DOHH2 (cell line): ENCODE measurements at regions not wholly inside any gene's neighbourhood (a gene's known extent, or its start where the extent isn't known, plus 50 kb on each side); places are given as distances from the start of the nearest gene placed in this dataset.

Source experiments
- H3F3A ChIP-seq: fragments of 200-600 bp; sonication (generic), shearing (Covaris generic); 2 replicates; pipeline ENCODE4 v1.6.0; 2016; ENCODE audit warnings: antibody characterized with exemption, mild to moderate bottlenecking; ENCODE audit not compliant: control insufficient read depth, insufficient read depth
- H3K27ac ChIP-seq: fragments of 200-600 bp; sonication (generic); 2 replicates; pipeline ENCODE4 v1.5.1; 2014; ENCODE audit warnings: low read depth, mild to moderate bottlenecking, low read length, moderate library complexity
- H3K27me3 ChIP-seq: fragments of 200-600 bp; sonication (generic); 2 replicates; pipeline ENCODE4 v1.6.1; 2014; ENCODE audit warnings: mild to moderate bottlenecking, low read length, mixed read lengths; ENCODE audit not compliant: control insufficient read depth
- H3K36me3 ChIP-seq: fragments of 200-600 bp; sonication (generic); 2 replicates; pipeline ENCODE4 v1.6.1; 2014; ENCODE audit warnings: mild to moderate bottlenecking, low read length, moderate library complexity, mixed read lengths; ENCODE audit not compliant: control insufficient read depth
- H3K4me1 ChIP-seq: fragments of 200-600 bp; sonication (generic); 2 replicates; pipeline ENCODE4 v1.6.1; 2014; ENCODE audit warnings: mild to moderate bottlenecking, low read length, mixed read lengths; ENCODE audit not compliant: control insufficient read depth
- H3K4me2 ChIP-seq: fragments of 200-600 bp; sonication (generic); 2 replicates; pipeline ENCODE4 v1.6.0; 2014; ENCODE audit warnings: mild to moderate bottlenecking, low read length, moderate library complexity
- H3K4me3 ChIP-seq: fragments of 200-600 bp; sonication (generic); 2 replicates; pipeline ENCODE4 v1.5.1; 2014; ENCODE audit warnings: mild to moderate bottlenecking, low read length, mixed read lengths
- H3K79me2 ChIP-seq: fragments of 200-600 bp; sonication (generic); 2 replicates; pipeline ENCODE4 v1.6.1; 2014; ENCODE audit warnings: mild to moderate bottlenecking, low read length, mixed read lengths; ENCODE audit not compliant: control insufficient read depth
- H3K9me2 ChIP-seq: fragments of 200-600 bp; sonication (generic); replicated peaks from 2 replicates; pipeline ENCODE4 v1.6.1; 2014; ENCODE audit warnings: mild to moderate bottlenecking, low read length, mixed read lengths; ENCODE audit not compliant: control insufficient read depth
- H3K9me3 ChIP-seq: fragments of 200-600 bp; sonication (generic); 2 replicates; pipeline ENCODE4 v1.6.1; 2014; ENCODE audit warnings: antibody characterized with exemption, low read length, mixed read lengths; ENCODE audit not compliant: control insufficient read depth, insufficient read depth
- H4K20me1 ChIP-seq: fragments of 200-600 bp; sonication (generic); 2 replicates; pipeline ENCODE4 v1.6.0; 2014; ENCODE audit warnings: low read depth, mild to moderate bottlenecking, antibody characterized with exemption, low read length, moderate library complexity; ENCODE audit not compliant: control insufficient read depth, insufficient read depth
- CTCF ChIP-seq: fragments of 200-600 bp; sonication (generic); IDR thresholded peaks from one replicate; pipeline ENCODE4 v1.5.1; 2014; ENCODE audit warnings: antibody characterized with exemption, mild to moderate bottlenecking, low read depth, low read length; ENCODE audit not compliant: poor library complexity, severe bottlenecking
- EZH2phosphoT487 ChIP-seq: fragments of 200-600 bp; sonication (generic); IDR thresholded peaks from 2 replicates; pipeline ENCODE4 v1.6.1; 2017; ENCODE audit warnings: borderline replicate concordance, mild to moderate bottlenecking, antibody characterized with exemption, low read length, moderate library complexity, mixed read lengths

DNA sequence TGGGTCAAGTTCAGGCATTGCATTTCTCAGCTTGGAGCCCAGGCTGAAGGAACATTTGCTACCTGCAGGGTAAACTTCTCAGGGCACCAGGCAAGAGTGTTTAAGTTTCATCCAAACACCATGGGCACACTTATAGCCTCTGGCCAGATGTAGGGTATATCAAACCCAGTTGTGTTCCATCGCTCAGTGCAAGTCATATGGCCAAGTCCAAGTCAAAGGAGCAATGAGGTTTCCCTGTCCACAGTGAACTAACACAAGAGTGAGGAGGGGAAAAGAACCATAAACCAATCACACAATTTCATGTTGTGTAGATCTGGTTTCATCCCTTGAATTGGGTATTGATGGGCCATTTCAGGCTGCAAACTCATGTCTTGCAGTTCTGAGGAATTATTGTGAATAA lies 107.2 kb downstream of the SOX11 start:
- H3K4me1 ChIP-seq, result no peaks in the 10 kb centered on the region
- no peak overlapping the region for H3K4me2 ChIP-seq
- H3F3A ChIP-seq, result no peaks in the 10 kb centered on the region
- peaks cover 5% of the 10 kb centered on the region; the same call in 1 of the 2 replicates for H3K9me3 ChIP-seq
- no peak overlapping the region for H3K27ac ChIP-seq
- H3K4me3 ChIP-seq, result no peak overlapping the region
- H3K9me2 ChIP-seq, result no peaks in the 10 kb centered on the region; the same call in 1 of the 2 replicates
- H3K79me2 ChIP-seq, result no peaks in the 10 kb centered on the region
- no peak for TF ChIP-seq CTCF
- no peak for TF ChIP-seq EZH2phosphoT487
- no peaks in the 10 kb centered on the region for H4K20me1 ChIP-seq
- no peaks in the 10 kb centered on the region for H3K27me3 ChIP-seq
- no peaks in the 10 kb centered on the region for H3K36me3 ChIP-seq

DNA sequence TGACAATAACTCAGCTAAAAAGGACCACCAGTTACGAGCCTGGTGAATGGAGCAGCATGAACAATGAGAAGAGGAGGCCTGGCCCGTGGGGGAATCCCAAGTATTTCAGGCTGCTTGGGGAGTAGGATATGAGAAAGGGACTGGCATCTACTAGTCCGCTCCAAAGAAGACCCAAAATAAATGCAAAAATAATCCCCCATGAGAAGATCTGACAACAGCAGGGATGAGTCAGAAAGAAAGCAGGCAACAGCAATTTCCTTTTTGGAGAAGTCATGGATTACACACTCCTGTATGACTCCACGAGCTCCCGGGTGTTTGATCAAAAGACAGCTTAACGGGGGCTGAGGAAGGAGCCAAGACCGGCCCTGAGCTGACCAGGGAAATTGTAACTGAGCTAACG lies 111.4 kb downstream of the SOX11 start:
- TF ChIP-seq EZH2phosphoT487, result no peak
- TF ChIP-seq CTCF, result no peak
- Histone ChIP-seq H3K79me2 (no peaks in the 10 kb centered on the region), H3K36me3 (no peaks in the 10 kb centered on the region), H3K9me2 (no peaks in the 10 kb centered on the region; the same call in 1 of the 2 replicates), H3K4me2 (no peak overlapping the region), H3K27me3 (no peaks in the 10 kb centered on the region), H4K20me1 (no peaks in the 10 kb centered on the region), H3K4me1 (no peaks in the 10 kb centered on the region), H3F3A (no peaks in the 10 kb centered on the region), H3K27ac (no peak overlapping the region), H3K4me3 (no peak overlapping the region), H3K9me3 (peaks cover 5% of the 10 kb centered on the region; the same call in 1 of the 2 replicates)

DNA sequence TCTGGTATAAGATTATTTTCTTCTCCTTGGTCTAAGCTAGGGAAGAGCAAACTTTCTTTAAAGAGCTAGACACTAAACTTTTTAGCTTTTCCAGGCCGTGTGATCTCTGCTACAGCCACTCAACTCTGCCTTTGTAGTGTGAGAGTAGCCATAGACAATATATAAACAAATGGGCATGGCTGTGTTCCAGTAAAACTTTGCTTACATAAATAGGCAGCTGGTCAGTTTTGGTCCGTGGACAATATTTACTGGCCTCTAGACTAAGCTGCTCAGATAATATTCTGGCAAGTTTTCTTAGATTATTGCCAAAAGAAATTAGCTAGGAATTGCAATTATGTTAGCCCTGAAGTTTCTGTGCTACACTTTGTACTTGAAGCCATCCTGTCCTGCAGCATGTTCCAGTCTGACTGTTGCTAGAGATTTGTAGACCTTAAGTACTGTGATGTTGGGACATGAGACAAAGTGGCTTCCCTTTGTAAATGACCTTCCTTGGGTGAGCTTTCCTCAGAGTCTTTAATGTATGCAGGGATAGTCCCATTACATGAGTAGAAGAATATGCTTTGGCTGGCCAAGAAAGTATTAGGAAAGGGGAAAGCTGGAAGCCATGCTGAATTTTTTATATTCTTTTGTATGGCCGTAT lies 126.9 kb downstream of the SOX11 start:
- Histone ChIP-seq H3K9me3 (no peaks in the 10 kb centered on the region), H3K79me2 (no peaks in the 10 kb centered on the region), H3K36me3 (no peaks in the 10 kb centered on the region), H3K9me2 (no peaks in the 10 kb centered on the region), H3F3A (no peaks in the 10 kb centered on the region), H3K27me3 (no peaks in the 10 kb centered on the region), H3K27ac (no peak overlapping the region), H4K20me1 (no peaks in the 10 kb centered on the region), H3K4me3 (no peak overlapping the region), H3K4me2 (no peak overlapping the region), H3K4me1 (no peaks in the 10 kb centered on the region)
- TF ChIP-seq CTCF (no peak), EZH2phosphoT487 (no peak)
